Loucy (cell line): ENCODE measurements at regions not wholly inside any gene's neighbourhood (a gene's known extent, or its start where the extent isn't known, plus 50 kb on each side); places are given as distances from the start of the nearest gene placed in this dataset.

Experiments used
- H2AFZ ChIP-seq: fragments of 200-600 bp; sonication (generic); 2 replicates; pipeline ENCODE4 v1.6.0; 2016; ENCODE audit warnings: antibody characterized with exemption, mild to moderate bottlenecking, low read length, moderate library complexity
- H3F3A ChIP-seq: fragments of 200-600 bp; 2 replicates; pipeline ENCODE4 v1.6.0; 2016; ENCODE audit warnings: antibody characterized with exemption, low read depth, mild to moderate bottlenecking
- H3K27me3 ChIP-seq: fragments of 200-600 bp; sonication (generic); 2 replicates; pipeline ENCODE4 v1.6.1; 2014; ENCODE audit warnings: low read length, mild to moderate bottlenecking; ENCODE audit not compliant: insufficient read depth, poor library complexity, severe bottlenecking
- H3K36me3 ChIP-seq: fragments of 200-600 bp; sonication (generic); 2 replicates; pipeline ENCODE4 v1.6.1; 2016; ENCODE audit warnings: low read length; ENCODE audit not compliant: insufficient read depth
- H3K4me1 ChIP-seq: fragments of 200-600 bp; sonication (generic); 2 replicates; pipeline ENCODE4 v1.5.1; 2014; ENCODE audit warnings: low read length, mild to moderate bottlenecking; ENCODE audit not compliant: insufficient read depth, poor library complexity, severe bottlenecking
- H3K4me2 ChIP-seq: fragments of 200-600 bp; sonication (generic); 2 replicates; pipeline ENCODE4 v1.6.0; 2014; ENCODE audit warnings: antibody characterized with exemption, low read length, low read depth, mild to moderate bottlenecking; ENCODE audit not compliant: poor library complexity, severe bottlenecking
- H3K4me3 ChIP-seq: fragments of 200-600 bp; sonication (generic); 2 replicates; pipeline ENCODE4 v1.5.1; 2014; ENCODE audit warnings: low read length, mild to moderate bottlenecking, mixed read lengths; ENCODE audit not compliant: poor library complexity, severe bottlenecking
- H3K79me2 ChIP-seq: fragments of 200-600 bp; sonication (generic); 2 replicates; pipeline ENCODE4 v1.6.1; 2014; ENCODE audit warnings: low read length; ENCODE audit not compliant: insufficient read depth
- H3K9ac ChIP-seq: fragments of 200-600 bp; sonication (generic); 2 replicates; pipeline ENCODE4 v1.6.0; 2014; ENCODE audit warnings: mild to moderate bottlenecking, low read depth, low read length, moderate library complexity; ENCODE audit not compliant: poor library complexity, severe bottlenecking
- H3K9me2 ChIP-seq: fragments of 200-600 bp; sonication (generic); replicated peaks from 2 replicates; pipeline ENCODE4 v1.6.1; 2016; ENCODE audit warnings: low read depth, low read length, mixed read lengths
- H3K9me3 ChIP-seq: fragments of 200-600 bp; sonication (generic); 2 replicates; pipeline ENCODE4 v1.6.1; 2014; ENCODE audit warnings: mild to moderate bottlenecking, antibody characterized with exemption, low read length, low read depth; ENCODE audit not compliant: insufficient read depth
- H4K20me1 ChIP-seq: fragments of 200-600 bp; sonication (generic); 2 replicates; pipeline ENCODE4 v1.6.0; 2014; ENCODE audit warnings: antibody characterized with exemption, low read length, mild to moderate bottlenecking; ENCODE audit not compliant: insufficient read depth, poor library complexity, severe bottlenecking
- CTCF ChIP-seq: fragments of 200-600 bp; sonication (generic); conservative IDR thresholded peaks from 2 replicates; pipeline ENCODE4 v1.5.1; 2014; ENCODE audit warnings: mild to moderate bottlenecking, antibody characterized with exemption, low read length
- EZH2phosphoT487 ChIP-seq: fragments of 200-600 bp; IDR thresholded peaks from 2 replicates; pipeline ENCODE4 v1.6.1; 2018; ENCODE audit warnings: antibody characterized with exemption, mild to moderate bottlenecking, moderate library complexity, borderline replicate concordance

DNA sequence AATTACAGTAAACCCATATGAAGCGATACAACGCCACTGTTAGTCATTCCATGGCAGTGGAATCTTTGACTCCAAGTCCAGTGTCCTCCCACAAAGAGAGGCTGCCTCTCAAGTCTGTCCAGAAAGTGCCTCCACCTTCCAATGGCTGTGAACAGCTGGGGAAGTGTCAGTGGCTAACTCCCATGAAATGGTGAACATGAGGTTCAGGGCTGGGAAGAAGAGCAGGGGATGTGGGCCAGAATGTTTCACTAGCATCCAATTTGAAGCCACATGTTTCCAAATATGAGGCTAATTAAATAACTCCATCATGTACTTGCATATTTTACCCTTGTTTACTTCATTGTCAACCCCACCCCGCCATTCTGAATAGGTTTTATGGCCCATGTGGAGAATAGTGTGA lies 53.1 kb upstream of the CHST15 start:
- no peaks in the 10 kb centered on the region for H3K36me3 ChIP-seq
- H3K9me3 ChIP-seq = no peaks in the 10 kb centered on the region
- H2AFZ ChIP-seq = no peak overlapping the region
- H4K20me1 ChIP-seq = no peaks in the 10 kb centered on the region
- no peaks in the 10 kb centered on the region for H3F3A ChIP-seq
- no peak overlapping the region for H3K4me2 ChIP-seq
- no peaks in the 10 kb centered on the region for H3K9me2 ChIP-seq
- H3K9ac ChIP-seq = no peak overlapping the region
- H3K4me1 ChIP-seq = no peaks in the 10 kb centered on the region
- H3K4me3 ChIP-seq = no peak overlapping the region
- no peaks in the 10 kb centered on the region for H3K27me3 ChIP-seq
- no peaks in the 10 kb centered on the region for H3K79me2 ChIP-seq
- TF ChIP-seq EZH2phosphoT487 = no peak
- no peak for TF ChIP-seq CTCF

DNA sequence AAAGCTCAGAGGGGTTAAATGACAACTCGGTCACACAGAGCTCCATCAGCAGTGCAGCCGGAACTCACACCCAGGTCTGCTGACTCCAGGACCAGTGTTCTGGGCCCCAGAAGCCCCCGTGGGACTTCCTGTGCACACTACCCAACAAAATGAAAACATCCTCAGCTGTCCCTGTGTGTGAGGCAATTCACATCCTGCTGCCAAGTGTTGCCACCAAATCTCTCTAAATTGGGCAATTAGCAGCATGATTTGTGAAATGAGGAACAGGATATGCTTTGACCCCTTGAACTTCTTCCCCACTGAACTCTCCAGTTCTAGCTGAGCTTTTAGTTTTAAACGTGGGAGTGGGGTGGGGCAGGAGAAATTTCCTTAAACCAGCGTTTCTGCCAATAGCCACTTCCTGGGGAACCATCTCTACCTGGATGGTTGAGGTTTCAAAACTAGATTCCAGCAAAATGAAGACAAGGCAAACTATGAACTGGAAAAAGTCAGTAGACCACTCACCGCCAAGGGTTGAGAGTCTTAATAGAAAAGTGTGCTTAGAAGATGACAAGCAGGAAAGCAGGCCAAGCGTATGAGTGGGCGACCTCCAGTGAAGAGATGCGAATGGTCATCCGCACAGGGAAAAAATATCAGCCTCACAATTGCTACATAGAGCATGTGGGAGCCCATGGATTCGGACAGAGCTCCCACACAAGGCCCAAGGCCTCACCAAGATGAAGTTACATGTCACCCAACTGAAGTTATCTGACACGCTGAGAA lies 51.9 kb upstream of the CHST15 start:
- TF ChIP-seq EZH2phosphoT487 = no peak
- no peak for TF ChIP-seq CTCF

DNA sequence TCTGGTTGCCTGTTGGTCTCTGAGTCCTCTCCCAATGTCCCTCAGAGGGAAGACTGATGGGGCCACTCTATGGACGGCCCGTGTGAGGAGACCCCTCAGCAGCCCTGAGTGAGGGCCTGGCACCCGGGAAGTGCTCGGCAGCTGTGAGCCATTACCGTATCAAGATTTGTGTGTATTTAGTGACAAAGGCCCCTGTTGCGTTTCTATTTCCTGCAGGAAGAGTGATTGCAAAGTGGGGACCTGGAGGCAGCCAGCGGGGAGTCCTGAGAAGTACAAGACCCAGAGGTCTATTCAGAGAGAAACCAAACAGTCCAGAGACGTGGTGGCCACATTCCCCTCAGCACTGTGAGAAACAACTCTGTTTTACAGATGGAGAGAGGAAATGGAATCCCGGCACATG lies 51.1 kb upstream of the CHST15 start:
- Histone ChIP-seq H3K4me2 (no peak overlapping the region), H3K9ac (no peak overlapping the region), H3K79me2 (no peaks in the 10 kb centered on the region)

More for the DNA sequence above, 51.9 kb upstream of the CHST15 start:
- Histone ChIP-seq H3K9me2 (no peaks in the 10 kb centered on the region), H2AFZ (no peak overlapping the region), H3F3A (no peaks in the 10 kb centered on the region), H3K4me3 (no peak overlapping the region), H3K27me3 (no peaks in the 10 kb centered on the region), H3K4me2 (no peak overlapping the region), H3K79me2 (no peaks in the 10 kb centered on the region), H3K9ac (no peak overlapping the region), H3K4me1 (no peaks in the 10 kb centered on the region), H3K36me3 (no peaks in the 10 kb centered on the region), H3K9me3 (no peaks in the 10 kb centered on the region), H4K20me1 (no peaks in the 10 kb centered on the region)

More for the DNA sequence above, 51.1 kb upstream of the CHST15 start:
- H3K4me1 ChIP-seq = no peaks in the 10 kb centered on the region
- no peaks in the 10 kb centered on the region for H3F3A ChIP-seq
- H3K27me3 ChIP-seq = no peaks in the 10 kb centered on the region
- no peaks in the 10 kb centered on the region for H3K9me2 ChIP-seq
- TF ChIP-seq CTCF = no peak
- TF ChIP-seq EZH2phosphoT487 = no peak
- H4K20me1 ChIP-seq = no peaks in the 10 kb centered on the region
- no peak overlapping the region for H3K4me3 ChIP-seq
- no peaks in the 10 kb centered on the region for H3K36me3 ChIP-seq
- no peaks in the 10 kb centered on the region for H3K9me3 ChIP-seq
- H2AFZ ChIP-seq = no peak overlapping the region
